GM12873 (cell line): ENCODE measurements at regions not wholly inside any gene's neighbourhood (a gene's known extent, or its start where the extent isn't known, plus 50 kb on each side); places are given as distances from the start of the nearest gene placed in this dataset.

Source experiments
- TF ChIP-seq, protein P1 (sequence below): IDR thresholded peaks from 2 replicates; pipeline ENCODE4 v1.5.1; 2012; ENCODE audit warnings: low read depth, mild to moderate bottlenecking, moderate library complexity, low read length, control low read depth; ENCODE audit not compliant: insufficient read depth; ENCODE audit errors: missing control alignments

- TF ChIP-seq, protein P1, sequence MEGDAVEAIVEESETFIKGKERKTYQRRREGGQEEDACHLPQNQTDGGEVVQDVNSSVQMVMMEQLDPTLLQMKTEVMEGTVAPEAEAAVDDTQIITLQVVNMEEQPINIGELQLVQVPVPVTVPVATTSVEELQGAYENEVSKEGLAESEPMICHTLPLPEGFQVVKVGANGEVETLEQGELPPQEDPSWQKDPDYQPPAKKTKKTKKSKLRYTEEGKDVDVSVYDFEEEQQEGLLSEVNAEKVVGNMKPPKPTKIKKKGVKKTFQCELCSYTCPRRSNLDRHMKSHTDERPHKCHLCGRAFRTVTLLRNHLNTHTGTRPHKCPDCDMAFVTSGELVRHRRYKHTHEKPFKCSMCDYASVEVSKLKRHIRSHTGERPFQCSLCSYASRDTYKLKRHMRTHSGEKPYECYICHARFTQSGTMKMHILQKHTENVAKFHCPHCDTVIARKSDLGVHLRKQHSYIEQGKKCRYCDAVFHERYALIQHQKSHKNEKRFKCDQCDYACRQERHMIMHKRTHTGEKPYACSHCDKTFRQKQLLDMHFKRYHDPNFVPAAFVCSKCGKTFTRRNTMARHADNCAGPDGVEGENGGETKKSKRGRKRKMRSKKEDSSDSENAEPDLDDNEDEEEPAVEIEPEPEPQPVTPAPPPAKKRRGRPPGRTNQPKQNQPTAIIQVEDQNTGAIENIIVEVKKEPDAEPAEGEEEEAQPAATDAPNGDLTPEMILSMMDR, result no peak
Measured at GRCh38 chr11:80783561-80783960, 1342.7 kb upstream of the TENM4 start.

GRCh38 chr11:80782135-80782885 lies 1341.5 kb upstream of the TENM4 start:
- TF ChIP-seq, protein P1, result no peak

- TF ChIP-seq, protein P1, result no peak
Measured at GRCh38 chr11:80779905-80780605, 1339.2 kb upstream of the TENM4 start.

GRCh38 chr11:80778941-80779340 lies 1338.1 kb upstream of the TENM4 start:
- TF ChIP-seq, protein P1, result no peak

DNA sequence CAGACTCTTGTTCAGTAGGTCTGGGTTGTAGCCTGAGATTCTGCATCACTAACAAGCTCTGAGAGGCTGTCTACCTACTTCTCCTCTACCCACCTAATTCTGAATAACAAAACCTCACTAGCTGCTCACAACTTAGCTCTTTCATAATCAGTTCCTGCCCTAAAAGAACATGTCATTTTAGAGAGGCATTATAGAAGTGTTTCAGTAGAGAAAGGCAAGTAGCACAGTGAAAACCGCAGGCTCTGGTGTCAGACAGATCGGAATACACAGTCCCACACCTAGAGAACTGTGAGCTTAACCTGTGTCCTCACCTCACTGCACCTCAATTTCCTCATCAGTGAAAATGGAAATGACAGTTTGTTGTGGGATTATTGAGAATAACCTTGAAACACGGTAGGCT lies 1337.6 kb upstream of the TENM4 start:
- TF ChIP-seq, protein P1, result no peak

- TF ChIP-seq, protein P1, result no peak
Measured at GRCh38 chr11:80773919-80774318, 1333.1 kb upstream of the TENM4 start.

- TF ChIP-seq, protein P1, result no peak
Measured at GRCh38 chr11:80771017-80771416, 1330.2 kb upstream of the TENM4 start.
